PC-3 (cell line): ENCODE measurements at regions not wholly inside any gene's neighbourhood (a gene's known extent, or its start where the extent isn't known, plus 50 kb on each side); places are given as distances from the start of the nearest gene placed in this dataset.
"Not testable (repeated sequence)": the region's sequence is repeated elsewhere in the genome, so short reads cannot be mapped to it uniquely, and the experiment has no call there.

Experiments used
- ATAC-seq: fragments of 200-7000 bp; cut with Tn5 transposase; 2 replicates; pipeline ENCODE4 v1.9.1; 2020; ENCODE audit warnings: mild to moderate bottlenecking, moderate library complexity
- BruUV-seq: library from RNA; stranded (reverse); fragments of 400-500 nt; replicated peaks from 2 replicates; lab custom pipeline; 2021; lab: Mats Ljungman, UMichigan
- CTCF ChIA-PET: fragments of 300-600 bp; sonication (Branson Sonifier 250); formaldehyde crosslinking; loops from one replicate; lab custom pipeline; 2022; ENCODE audit warnings: antibody characterized with exemption; lab: Charles Lee
- POLR2A ChIA-PET: fragments of 300-600 bp; sonication (Branson Sonifier 250); formaldehyde crosslinking; loops from one replicate; lab custom pipeline; 2022; ENCODE audit warnings: antibody characterized with exemption; ENCODE audit not compliant: unreplicated experiment; lab: Charles Lee
- DNase-seq: peaks from one replicate; pipeline ENCODE4 v3.0.0-alpha.2; 2015
- H2AFZ ChIP-seq: fragments of 300-600 bp; sonication (generic); 2 replicates; pipeline ENCODE4 v1.6.0; 2016; ENCODE audit warnings: antibody characterized with exemption, low read length
- H3F3A ChIP-seq: fragments of 300-600 bp; sonication (generic); one replicate; pipeline ENCODE4 v1.6.0; 2017; ENCODE audit warnings: antibody characterized with exemption, low read length, control low read depth, mild to moderate bottlenecking; ENCODE audit not compliant: unreplicated experiment
- H3K27ac ChIP-seq: fragments of 300-600 bp; sonication (generic); 2 replicates; pipeline ENCODE4 v1.5.1; 2016; ENCODE audit warnings: mild to moderate bottlenecking, low read length
- H3K27me3 ChIP-seq: fragments of 300-600 bp; sonication (generic); 2 replicates; pipeline ENCODE4 v1.6.1; 2016; ENCODE audit warnings: low read length, mixed read lengths
- H3K36me3 ChIP-seq: fragments of 300-600 bp; sonication (generic); 2 replicates; pipeline ENCODE4 v1.6.1; 2016; ENCODE audit warnings: low read depth, mixed run types, low read length, mixed read lengths
- H3K4me1 ChIP-seq: fragments of 300-600 bp; sonication (generic); 2 replicates; pipeline ENCODE4 v1.5.1; 2016; ENCODE audit warnings: low read length; ENCODE audit not compliant: insufficient read depth
- H3K4me2 ChIP-seq: fragments of 300-600 bp; sonication (generic); 2 replicates; pipeline ENCODE4 v1.6.0; 2016; ENCODE audit warnings: low read length
- H3K4me3 ChIP-seq: fragments of 300-600 bp; sonication (generic); 2 replicates; pipeline ENCODE4 v1.5.1; 2016; ENCODE audit warnings: mild to moderate bottlenecking, low read length, mixed read lengths
- H3K79me2 ChIP-seq: fragments of 300-600 bp; sonication (generic); 2 replicates; pipeline ENCODE4 v1.6.1; 2017; ENCODE audit warnings: low read length, mixed read lengths
- H3K9ac ChIP-seq: fragments of 300-600 bp; sonication (generic); 2 replicates; pipeline ENCODE4 v1.6.0; 2016; ENCODE audit warnings: mild to moderate bottlenecking, low read length
- H3K9me2 ChIP-seq: fragments of 300-600 bp; sonication (generic); replicated peaks from 2 replicates; pipeline ENCODE4 v1.6.1; 2016; ENCODE audit warnings: mixed run types, low read length, mixed read lengths
- H3K9me3 ChIP-seq: fragments of 300-600 bp; sonication (generic); 2 replicates; pipeline ENCODE4 v1.6.1; 2016; ENCODE audit warnings: low read length, mixed read lengths
- H4K20me1 ChIP-seq: fragments of 300-600 bp; sonication (generic); 2 replicates; pipeline ENCODE4 v1.6.1; 2016; ENCODE audit warnings: low read length, mixed read lengths
- CTCF ChIP-seq: fragments of 300-600 bp; sonication (generic); conservative IDR thresholded peaks from 2 replicates; pipeline ENCODE4 v1.5.1; 2017; ENCODE audit warnings: antibody characterized with exemption, low read depth, mild to moderate bottlenecking, low read length
- EZH2 ChIP-seq: fragments of 300-600 bp; sonication (generic); IDR thresholded peaks from one replicate; pipeline ENCODE4 v1.6.1; 2017; ENCODE audit warnings: antibody characterized with exemption, mild to moderate bottlenecking, low read length; ENCODE audit not compliant: unreplicated experiment
- EZH2phosphoT487 ChIP-seq: fragments of 300-600 bp; sonication (generic); IDR thresholded peaks from 2 replicates; pipeline ENCODE4 v1.6.1; 2018; ENCODE audit warnings: mild to moderate bottlenecking, antibody characterized with exemption, low read length, borderline replicate concordance
- intact Hi-C: fragments of 100-400 bp; cut with micrococcal nuclease; formaldehyde crosslinking; loops from 2 replicates; pipeline ENCODE4 v1.9.0; 2023

- Histone ChIP-seq H3K4me1 (peaks cover 61% of the 10 kb centered on the region), H3K9me3 (no peaks in the 10 kb centered on the region), H2AFZ (no peak overlapping the region), H3K27me3 (no peaks in the 10 kb centered on the region), H3K27ac (peak overlapping the region; percentile 94), H4K20me1 (no peaks in the 10 kb centered on the region), H3K9me2 (no peaks in the 10 kb centered on the region), H3K9ac (peak overlapping the region; percentile 64), H3K4me3 (no peak overlapping the region), H3K79me2 (peaks cover 66% of the 10 kb centered on the region), H3F3A (peaks cover 23% of the 10 kb centered on the region), H3K4me2 (peak overlapping the region; percentile 51), H3K36me3 (peaks cover 11% of the 10 kb centered on the region; the same call in 1 of the 2 replicates)
- TF ChIP-seq EZH2 (no peak), EZH2phosphoT487 (no peak), CTCF (no peak)
- CTCF ChIA-PET: interaction anchor here (1.1 kb wide), 1 partner anchor 18 kb away, joined by 5 read pairs; no protein-coding TSS in a partner anchor
- DNase-seq (peak; percentile 43), ATAC-seq (0 out of 2 replicates have a peak, but pooled peaks have one; percentile 4)
- intact Hi-C loops: no loop called here
- POLR2A ChIA-PET: no interaction called here
- BruUV-seq: no TSS peak
Measured at GRCh38 chr1:93756657-93757056, 75.0 kb upstream of the BCAR3 start.

GRCh38 chr1:93755251-93755715, 73.6 kb upstream of the BCAR3 start:
- CTCF ChIA-PET: interaction anchor here (0.9 to 1.2 kb wide), 3 partner anchors 20 to 59 kb away, joined by 3 to 5 read pairs (median 4); no protein-coding TSS in a partner anchor
- not testable (repeated sequence) for H3K9me2 ChIP-seq, BruUV-seq, H3K9ac ChIP-seq, H3K9me3 ChIP-seq, H2AFZ ChIP-seq, H3K27me3 ChIP-seq, H4K20me1 ChIP-seq, H3K4me3 ChIP-seq
- Histone ChIP-seq H3K36me3 (peaks cover 11% of the 10 kb centered on the region; the same call in 1 of the 2 replicates), H3K79me2 (peaks cover 65% of the 10 kb centered on the region), H3K4me1 (peaks cover 68% of the 10 kb centered on the region), H3K27ac (peak overlapping the region; percentile 94), H3K4me2 (peak overlapping the region; percentile 51), H3F3A (peaks cover 23% of the 10 kb centered on the region)
- intact Hi-C loops: loop anchor here (1.0 kb wide), 1 partner anchor 58 kb away; no protein-coding TSS in a partner anchor
- DNase-seq: peak; percentile 82
- ATAC-seq: peak; percentile 85
- POLR2A ChIA-PET: interaction anchor here (0.5 to 1.4 kb wide), 6 partner anchors 17 to 418 kb away, joined by 3 to 5 read pairs (median 3); no protein-coding TSS in a partner anchor

- TF ChIP-seq EZH2 (no peak), EZH2phosphoT487 (no peak), CTCF (no peak)
- peak overlapping the region; percentile 27; the same call in 1 of the 2 replicates for H3K4me2 ChIP-seq
- no peaks in the 10 kb centered on the region for H4K20me1 ChIP-seq
- no peak overlapping the region for H3K4me3 ChIP-seq
- peaks cover 53% of the 10 kb centered on the region for H3K79me2 ChIP-seq
- intact Hi-C loops: no loop called here
- no peaks in the 10 kb centered on the region for H3K9me2 ChIP-seq
- peaks cover 23% of the 10 kb centered on the region for H3F3A ChIP-seq
- CTCF ChIA-PET: interaction anchor here (1.2 kb wide), 1 partner anchor 60 kb away, joined by 3 read pairs; no protein-coding TSS in a partner anchor
- no peaks in the 10 kb centered on the region for H3K9me3 ChIP-seq
- TSS peak; percentile 10 for BruUV-seq
- peaks cover 71% of the 10 kb centered on the region for H3K4me1 ChIP-seq
- DNase-seq (peak; percentile 80), ATAC-seq (no peak)
- no peak overlapping the region for H2AFZ ChIP-seq
- POLR2A ChIA-PET: interaction anchor here (1.4 kb wide), 1 partner anchor 16 kb away, joined by 5 read pairs; no protein-coding TSS in a partner anchor
- H3K27me3 ChIP-seq: no peaks in the 10 kb centered on the region
- peaks cover 11% of the 10 kb centered on the region; the same call in 1 of the 2 replicates for H3K36me3 ChIP-seq
- H3K9ac ChIP-seq: peak overlapping the region; percentile 25; the same call in 1 of the 2 replicates
- H3K27ac ChIP-seq: peak overlapping the region; percentile 94
Measured at GRCh38 chr1:93753791-93754763, 72.4 kb upstream of the BCAR3 start.
